HCT116 (cell line): ENCODE measurements at regions not wholly inside any gene's neighbourhood (a gene's known extent, or its start where the extent isn't known, plus 50 kb on each side); places are given as distances from the start of the nearest gene placed in this dataset.

ENCODE experiments used
- CEBPB ChIP-seq: IDR thresholded peaks from 2 replicates; pipeline ENCODE4 v1.6.1; 2012; ENCODE audit warnings: low read depth
- EZH2 ChIP-seq: fragments of 200-600 bp; sonication (generic); IDR thresholded peaks from 2 replicates; pipeline ENCODE4 v1.6.1; 2017; ENCODE audit warnings: antibody characterized with exemption, mixed run types
- ZNF274 ChIP-seq: fragments of 200-500 bp; sonication (Bioruptor generic); IDR thresholded peaks from 2 replicates; pipeline ENCODE4 v1.6.1; 2014; ENCODE audit warnings: mild to moderate bottlenecking, low read depth, low read length, inconsistent platforms
- TF ChIP-seq, protein P1 (sequence below), 3 experiments: fragments of 200-600 bp in 1 of 3; sonication (generic) in 1 of 3; IDR thresholded peaks in 2 of 3; conservative IDR thresholded peaks in 1 of 3; 2 replicates each; pipeline ENCODE4 v1.5.1; 2012 to 2017; ENCODE audit warnings: low read depth in 2 of 3, low read length in 2 of 3, antibody characterized with exemption in 1 of 3, borderline replicate concordance in 1 of 3, control low read depth in 1 of 3, mild to moderate bottlenecking in 1 of 3, mixed read lengths in 1 of 3, mixed run types in 1 of 3, moderate library complexity in 1 of 3; ENCODE audit not compliant: insufficient read depth in 1 of 3

DNA sequence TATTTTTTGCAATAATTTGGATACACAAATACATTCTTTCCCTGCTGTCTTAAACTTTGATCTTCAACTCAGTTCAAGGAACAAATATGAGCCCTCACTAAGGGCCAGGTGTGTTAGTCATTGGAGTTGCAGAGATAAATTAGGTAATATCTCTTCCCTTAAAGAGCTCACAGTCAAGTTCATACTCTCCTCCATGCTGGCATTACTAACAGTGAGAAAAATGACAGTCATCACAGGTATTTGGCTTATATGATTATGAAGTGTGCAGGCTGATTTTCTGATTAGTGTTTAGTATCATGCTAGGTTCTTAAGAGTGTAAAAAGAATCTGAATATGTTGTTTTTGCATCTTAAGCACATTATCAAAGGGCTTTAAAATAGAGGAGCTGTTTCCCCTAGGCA is 594.7 kb downstream of the CCER1 start:
- TF ChIP-seq, protein P1, sequence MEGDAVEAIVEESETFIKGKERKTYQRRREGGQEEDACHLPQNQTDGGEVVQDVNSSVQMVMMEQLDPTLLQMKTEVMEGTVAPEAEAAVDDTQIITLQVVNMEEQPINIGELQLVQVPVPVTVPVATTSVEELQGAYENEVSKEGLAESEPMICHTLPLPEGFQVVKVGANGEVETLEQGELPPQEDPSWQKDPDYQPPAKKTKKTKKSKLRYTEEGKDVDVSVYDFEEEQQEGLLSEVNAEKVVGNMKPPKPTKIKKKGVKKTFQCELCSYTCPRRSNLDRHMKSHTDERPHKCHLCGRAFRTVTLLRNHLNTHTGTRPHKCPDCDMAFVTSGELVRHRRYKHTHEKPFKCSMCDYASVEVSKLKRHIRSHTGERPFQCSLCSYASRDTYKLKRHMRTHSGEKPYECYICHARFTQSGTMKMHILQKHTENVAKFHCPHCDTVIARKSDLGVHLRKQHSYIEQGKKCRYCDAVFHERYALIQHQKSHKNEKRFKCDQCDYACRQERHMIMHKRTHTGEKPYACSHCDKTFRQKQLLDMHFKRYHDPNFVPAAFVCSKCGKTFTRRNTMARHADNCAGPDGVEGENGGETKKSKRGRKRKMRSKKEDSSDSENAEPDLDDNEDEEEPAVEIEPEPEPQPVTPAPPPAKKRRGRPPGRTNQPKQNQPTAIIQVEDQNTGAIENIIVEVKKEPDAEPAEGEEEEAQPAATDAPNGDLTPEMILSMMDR (IDR thresholded peaks at IDR 0.05 in 2 of 3, conservative IDR thresholded peaks at IDR 0.05 in 1 of 3; ENCODE audit: borderline replicate concordance in 1 of 3, insufficient read depth in 1 of 3, low read depth in 2 of 3, low read length in 2 of 3), result no peak
- TF ChIP-seq ZNF274, result no peak
- TF ChIP-seq CEBPB, result no peak
- TF ChIP-seq EZH2, result no peak
